ENCODE measurements at regions not wholly inside any gene's neighbourhood (a gene's known extent, or its start where the extent isn't known, plus 50 kb on each side); places are given as distances from the start of the nearest gene placed in this dataset.

DNA sequence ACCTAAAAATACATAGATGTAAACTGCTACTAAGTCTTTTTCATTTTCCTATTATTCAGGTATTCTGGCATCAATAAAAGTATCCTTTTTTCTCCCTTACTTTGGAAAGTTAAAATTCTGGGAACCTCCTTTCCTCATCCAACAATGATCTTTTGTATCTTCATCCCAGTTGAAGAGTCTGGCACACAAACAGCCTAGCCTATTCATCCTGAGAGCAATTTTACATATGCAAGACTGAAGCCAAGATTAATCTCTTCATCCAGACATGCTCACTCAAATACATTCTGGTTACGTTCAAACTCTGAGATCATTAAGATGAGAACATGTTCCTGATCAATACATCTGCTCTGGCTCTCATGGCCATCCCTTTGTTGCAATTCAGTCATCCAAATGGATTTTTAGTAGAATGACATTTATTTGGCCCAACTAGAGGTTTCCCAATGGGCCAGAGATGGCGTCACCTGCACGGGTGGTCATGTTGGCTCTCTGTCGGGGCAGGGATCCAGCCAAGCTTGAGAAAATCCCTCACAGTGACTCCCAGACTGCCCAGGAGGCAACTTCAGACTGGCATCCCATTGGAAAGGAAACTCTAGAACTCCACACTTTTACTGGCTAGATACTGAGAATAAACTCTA lies 135.3 kb upstream of the VCX2 start:
- TF ChIP-seq POLR2A (IDR thresholded peaks at IDR 0.05) (no peak), CTCF (IDR thresholded peaks at IDR 0.05) (no peak)

Measured in Peyer's patch (tissue), 4 donors.